ENCODE measurements at regions not wholly inside any gene's neighbourhood (a gene's known extent, or its start where the extent isn't known, plus 50 kb on each side); places are given as distances from the start of the nearest gene placed in this dataset.

- TF ChIP-seq FOXP2 (optimal IDR thresholded peaks at IDR 0.05; ENCODE audit: control extremely low read depth, extremely low read length, insufficient read depth) = no peak
- no peak for TF ChIP-seq POLR2AphosphoS5 (IDR thresholded peaks at IDR 0.05; ENCODE audit: borderline replicate concordance, low read depth, low read length)
Observed at GRCh38 chr4:138405934-138406567, 163.9 kb upstream of the SLC7A11 start.
